HG02678 (cell line): ENCODE measurements at regions not wholly inside any gene's neighbourhood (a gene's known extent, or its start where the extent isn't known, plus 50 kb on each side); places are given as distances from the start of the nearest gene placed in this dataset.
"Not testable (repeated sequence)": the region's sequence is repeated elsewhere in the genome, so short reads cannot be mapped to it uniquely, and the experiment has no call there.

Experiments used
- ATAC-seq: cut with Tn5 transposase; IDR thresholded peaks from one replicate; pipeline ENCODE4 v1.9.1; 2021; ENCODE audit warnings: mild to moderate bottlenecking, moderate library complexity; ENCODE audit not compliant: unreplicated experiment

DNA sequence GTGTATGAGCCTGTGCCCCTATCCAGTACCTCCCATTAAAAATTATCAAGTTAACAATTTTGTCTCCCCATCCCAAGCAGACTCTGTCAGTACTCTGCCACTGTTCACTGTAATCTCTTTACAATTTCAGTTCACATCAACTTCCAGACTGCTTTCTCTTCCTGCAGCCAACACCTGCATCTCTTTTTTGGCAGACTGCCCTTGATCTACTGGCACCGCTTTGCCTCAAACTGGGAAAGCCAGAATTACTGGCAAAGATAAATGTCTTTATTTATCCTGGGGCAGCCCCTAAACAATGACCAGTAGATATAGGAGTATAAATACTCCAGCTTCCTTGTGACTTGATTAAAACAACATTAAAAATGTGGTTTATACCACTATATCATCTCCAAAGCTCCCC lies 494.1 kb downstream of the ZNF385D start:
- no peak for ATAC-seq

DNA sequence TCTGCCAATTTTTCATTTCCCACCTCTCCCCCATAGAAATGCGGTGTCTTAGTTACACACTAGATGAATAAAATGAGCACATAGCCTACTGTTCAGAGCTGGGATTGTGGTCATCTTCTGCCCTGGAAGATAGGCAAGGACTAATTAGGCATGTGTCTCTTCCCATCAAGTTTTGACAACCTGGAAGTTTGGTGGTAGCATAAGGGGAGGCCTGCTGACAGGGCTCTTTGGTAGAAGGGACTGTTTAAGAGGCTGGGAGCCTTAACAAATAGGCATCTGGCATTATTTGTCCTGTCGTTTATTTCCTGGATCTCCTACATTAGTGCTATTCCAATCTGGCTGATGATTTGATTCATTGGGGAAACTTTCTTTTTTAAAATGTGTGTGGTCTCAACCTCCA lies 512.3 kb downstream of the ZNF385D start:
- ATAC-seq = no peak

DNA sequence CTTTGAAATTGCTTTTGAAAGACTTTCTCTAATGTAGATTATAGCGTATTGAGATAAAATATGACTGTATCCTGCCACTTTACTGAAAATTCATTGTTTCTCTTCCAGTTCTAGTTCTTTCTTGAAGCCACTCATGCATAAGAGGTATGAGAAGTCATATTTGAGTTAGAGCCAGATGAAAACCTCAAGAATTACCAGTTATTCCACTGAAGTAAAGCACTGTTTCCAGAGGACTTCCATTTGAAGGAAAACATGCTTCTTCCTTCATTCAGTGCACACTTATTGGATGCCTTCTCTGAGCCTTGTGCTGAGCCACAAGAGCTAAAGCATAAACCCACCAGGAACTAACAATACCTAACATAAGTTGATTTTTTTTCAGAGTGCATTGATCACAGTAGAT lies 513.4 kb downstream of the ZNF385D start:
- no peak for ATAC-seq

DNA sequence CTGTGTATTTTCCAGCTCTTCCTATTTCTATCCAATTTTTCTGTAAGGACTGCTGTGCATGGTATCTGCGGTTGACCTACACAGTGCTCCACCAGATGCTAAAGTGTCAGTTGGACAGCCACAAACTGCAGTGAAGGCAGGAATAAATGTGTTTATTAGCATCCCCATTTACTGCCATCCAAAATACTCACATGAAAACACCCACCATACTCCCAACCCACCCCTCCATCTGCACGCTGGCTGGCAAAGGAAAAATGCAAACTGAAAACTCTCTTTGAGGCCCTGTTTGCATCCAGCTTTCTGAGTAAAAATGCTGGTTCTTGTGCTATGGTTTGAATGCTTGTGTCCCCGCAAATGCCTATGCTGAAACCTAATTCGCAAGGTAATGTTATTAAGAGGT lies 515.5 kb downstream of the ZNF385D start:
- ATAC-seq = no peak

DNA sequence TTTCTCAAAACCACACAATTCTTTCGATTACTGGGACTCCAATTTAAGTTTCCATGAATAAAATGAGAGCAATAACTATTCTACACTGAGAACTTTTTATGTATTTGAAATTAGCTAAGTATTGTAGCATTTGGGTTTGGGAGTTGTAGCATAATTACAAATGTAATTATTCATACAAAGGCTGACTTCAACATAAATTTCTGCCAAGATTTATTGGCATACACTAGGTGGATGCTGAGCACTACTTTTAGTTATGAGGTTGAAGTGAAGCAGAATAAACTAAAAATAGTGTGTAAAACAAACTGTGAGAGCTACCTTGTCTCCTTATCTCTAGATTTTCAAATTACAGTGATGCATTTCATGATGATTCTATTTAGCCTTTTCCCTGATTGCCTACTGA lies 516.1 kb downstream of the ZNF385D start:
- ATAC-seq = no peak

DNA sequence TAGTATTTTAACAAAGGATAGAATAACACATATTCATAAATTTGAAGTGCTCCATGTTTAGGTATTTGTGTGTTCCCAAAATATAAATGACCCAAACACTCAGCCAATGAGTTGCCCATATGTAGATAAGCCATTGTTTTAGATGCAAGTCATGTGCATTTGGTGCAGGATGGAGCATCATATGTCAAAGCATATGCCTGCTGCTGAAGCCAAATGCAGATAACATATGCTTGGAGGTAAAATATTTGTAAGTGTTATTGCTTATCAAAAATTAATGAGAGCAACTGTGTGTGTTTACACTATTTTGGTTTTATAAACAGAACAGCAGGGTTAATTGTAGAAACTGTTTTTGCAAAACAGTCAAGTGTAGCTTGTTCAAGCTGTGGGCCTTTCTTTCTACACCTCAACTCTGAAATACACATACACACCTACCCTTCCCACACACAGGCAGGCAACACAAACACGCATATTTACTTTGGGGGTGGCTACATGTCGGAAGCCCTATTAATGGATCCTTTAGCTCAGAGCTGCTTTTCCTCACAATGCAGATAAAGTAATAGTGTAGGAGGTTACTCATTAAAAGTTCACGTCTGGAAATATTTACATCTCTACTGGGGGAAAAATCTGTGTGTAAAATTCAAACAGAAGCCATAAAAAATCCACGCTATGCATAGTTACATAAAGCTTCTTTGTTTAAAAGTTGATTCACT lies 521.4 kb downstream of the ZNF385D start:
- no peak for ATAC-seq

DNA sequence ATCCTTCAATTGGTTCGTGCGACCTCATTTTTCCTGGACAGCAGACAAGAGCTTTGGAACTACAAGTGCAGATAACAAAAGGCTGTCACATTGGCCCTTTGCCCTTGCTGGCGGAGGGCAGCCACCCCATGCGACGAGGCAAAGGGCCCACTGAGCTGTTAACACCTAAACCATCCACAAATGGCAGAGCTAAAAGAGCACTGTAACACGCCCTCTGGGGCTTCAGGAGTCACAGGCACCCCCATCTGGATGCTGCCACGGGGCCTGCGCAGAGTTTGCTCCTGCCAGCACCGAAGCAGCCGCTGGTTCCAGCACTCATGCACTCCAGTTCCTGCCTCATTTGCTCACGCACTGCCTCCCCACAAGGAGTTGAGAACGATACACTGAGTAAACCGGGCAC lies 524.9 kb downstream of the ZNF385D start:
- no peak for ATAC-seq

DNA sequence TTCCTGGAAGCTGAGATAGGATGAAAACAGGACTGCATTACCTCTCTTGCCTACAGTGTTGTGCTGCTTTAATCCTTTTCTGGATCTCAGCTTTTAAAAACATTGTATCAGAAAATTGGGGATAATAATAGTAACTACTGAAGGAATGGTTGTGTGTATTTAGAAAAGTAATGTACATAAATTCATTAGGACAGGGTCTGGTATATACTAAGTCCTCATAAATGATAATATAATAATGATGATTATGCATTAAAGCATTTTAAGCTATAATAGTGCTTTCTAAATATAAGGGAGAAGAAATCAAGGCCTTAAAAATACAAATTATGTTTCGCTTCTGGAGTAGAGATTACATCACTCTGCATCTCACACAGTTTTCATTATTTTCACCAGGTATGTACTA lies 530.1 kb downstream of the ZNF385D start:
- no peak for ATAC-seq

DNA sequence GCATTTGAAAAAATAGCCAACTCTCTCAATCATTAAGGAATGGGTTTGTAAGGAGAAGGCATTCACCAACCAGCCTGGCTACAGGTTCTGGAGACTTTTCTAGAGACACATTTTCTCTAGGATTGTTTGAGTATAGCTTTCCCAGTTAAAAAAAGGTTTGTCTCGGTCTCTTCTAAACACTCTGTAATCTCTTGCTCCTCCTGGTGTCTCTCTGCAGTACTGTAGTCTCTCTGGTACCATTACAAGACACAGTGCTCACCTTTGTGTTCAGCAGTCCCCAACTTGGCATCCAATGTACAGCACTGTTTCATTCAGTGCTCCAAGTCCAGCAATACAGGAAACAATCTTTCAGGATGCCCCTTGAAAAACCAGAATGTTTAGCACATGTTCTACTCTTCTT lies 534.4 kb downstream of the ZNF385D start:
- no peak for ATAC-seq

DNA sequence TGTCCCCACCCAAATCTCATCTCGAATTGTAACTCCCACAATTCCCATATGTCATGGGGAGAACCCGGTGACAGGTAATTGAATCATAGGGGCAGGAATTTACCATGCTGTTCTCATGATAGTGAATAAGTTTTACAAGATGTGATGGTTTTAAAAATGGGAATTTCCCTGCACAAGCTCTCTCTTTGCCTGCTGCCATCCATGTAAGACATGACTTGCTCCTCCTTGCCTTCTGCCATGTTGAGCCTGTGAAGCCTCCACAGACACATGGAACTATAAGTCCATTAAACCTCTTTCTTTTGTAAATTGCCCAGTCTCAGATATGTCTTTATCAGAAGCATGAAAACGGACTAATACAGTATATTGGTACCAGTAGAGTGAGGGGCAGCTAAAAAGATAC lies 546.9 kb downstream of the ZNF385D start:
- ATAC-seq = not testable (repeated sequence)

DNA sequence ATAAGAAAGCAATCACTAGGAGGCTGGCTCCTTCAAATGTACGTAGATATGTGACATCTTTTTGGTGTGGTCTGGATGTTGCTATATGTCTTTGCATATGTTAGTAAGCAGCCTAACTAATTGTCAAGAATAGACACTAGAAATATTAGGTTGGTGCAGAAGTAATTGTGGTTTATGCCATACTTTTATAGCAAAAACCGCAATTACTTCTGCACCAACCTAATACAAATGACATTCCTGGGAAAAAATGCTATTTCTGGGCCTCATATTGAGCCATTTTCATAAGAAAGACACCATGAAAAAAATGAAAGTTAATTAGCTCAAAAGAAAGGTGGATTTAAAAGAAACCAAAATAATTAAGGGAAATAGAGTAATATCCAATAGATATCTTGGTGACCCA lies 555.8 kb downstream of the ZNF385D start:
- ATAC-seq = no peak

DNA sequence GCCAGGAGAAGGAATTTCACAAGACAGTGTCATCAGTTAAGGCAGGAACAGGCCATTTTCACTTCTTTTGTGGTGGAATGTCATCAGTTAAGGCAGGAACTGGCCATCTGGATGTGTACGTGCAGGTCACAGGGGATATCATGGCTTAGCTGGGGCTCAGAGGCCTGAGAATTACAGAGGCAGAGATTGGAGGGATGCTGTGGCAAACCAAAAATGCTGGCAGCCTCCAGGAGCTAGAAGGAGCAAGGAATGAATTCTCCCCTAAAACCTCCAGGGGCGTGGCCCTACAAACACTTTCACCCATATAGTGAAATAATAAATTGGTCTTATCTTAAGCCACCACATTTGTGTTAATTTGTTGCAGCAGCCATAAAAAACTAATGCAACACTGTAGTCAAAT lies 557.0 kb downstream of the ZNF385D start:
- not testable (repeated sequence) for ATAC-seq

DNA sequence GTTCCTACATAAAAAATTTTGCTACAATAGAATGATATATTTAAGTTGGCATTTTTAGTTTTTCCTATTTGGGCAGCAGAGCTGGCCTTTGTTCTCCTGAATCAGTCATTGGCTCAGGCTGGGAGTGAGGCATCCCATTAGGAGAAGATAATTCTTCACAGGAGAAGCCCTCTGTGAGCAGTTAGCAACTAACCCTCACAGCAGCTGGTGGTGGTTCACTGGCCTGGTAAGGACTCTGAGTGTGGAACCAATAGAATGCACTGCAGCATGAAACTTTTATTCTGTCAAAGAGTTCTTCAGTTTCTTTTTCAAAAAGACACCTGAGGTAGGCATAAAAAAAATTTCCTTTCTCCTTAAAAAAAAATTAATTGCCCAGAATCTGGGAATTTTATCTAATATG lies 562.6 kb downstream of the ZNF385D start:
- no peak for ATAC-seq

DNA sequence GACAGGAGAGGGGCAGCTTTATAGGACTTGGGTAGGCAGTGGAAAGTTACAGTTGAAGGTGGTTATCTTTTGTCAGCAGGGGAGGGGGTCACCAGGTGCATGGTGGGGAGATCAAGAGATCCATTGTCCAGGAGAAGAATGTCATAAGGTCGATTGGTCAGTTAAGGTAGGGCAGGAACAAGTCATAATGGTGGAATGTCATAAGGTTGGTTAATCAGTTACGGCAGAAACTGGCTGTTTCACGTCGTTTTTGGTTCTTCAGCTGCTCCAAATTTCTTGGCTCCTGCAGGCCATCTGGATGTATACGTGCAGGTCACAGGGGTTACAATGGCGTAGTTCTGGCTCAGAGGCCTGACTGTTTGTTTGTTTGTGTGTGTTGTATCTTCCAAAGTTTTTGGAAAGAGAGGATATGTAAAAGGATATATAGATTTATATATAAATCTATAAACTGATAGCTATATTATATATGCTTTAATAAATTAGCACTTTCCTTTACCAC lies 565.1 kb downstream of the ZNF385D start:
- ATAC-seq = no peak

DNA sequence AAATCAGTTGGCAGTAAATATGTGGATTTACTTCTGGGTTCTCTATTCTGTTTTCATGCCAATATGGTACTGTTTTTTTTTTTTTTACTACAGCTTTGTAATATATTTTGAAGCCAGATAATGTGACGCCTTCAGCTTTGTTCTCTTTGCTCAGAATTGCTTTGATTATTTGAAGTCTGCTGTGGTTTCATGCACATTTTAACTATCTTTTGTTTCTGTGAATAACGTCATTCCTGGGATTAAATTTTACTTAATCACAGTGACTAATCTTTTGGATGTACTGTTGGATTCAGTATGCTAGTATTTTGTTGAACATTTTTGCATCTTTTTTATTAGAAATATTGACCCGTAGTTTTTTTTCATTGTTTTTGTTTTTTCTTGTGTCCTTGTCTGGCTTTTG lies 576.5 kb downstream of the ZNF385D start:
- ATAC-seq = no peak

DNA sequence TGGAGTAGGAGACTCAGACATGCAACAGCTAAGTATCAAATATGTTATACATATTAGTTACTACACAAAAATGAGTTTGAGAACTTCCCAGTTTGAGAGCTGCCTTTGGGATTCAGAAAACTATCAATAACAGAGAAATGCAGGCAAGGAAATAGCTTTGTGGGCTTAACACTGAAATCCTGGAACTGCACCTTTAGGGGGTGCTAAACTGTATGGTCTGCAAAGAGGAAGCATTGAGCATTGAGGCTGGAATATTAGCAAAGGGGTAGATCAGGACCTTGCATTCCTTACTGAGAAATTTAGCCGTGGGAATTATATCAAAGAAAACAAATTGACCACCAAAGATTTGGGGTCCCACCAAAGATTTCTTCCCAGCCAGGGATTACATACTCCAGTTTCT lies 580.0 kb downstream of the ZNF385D start:
- ATAC-seq = no peak

DNA sequence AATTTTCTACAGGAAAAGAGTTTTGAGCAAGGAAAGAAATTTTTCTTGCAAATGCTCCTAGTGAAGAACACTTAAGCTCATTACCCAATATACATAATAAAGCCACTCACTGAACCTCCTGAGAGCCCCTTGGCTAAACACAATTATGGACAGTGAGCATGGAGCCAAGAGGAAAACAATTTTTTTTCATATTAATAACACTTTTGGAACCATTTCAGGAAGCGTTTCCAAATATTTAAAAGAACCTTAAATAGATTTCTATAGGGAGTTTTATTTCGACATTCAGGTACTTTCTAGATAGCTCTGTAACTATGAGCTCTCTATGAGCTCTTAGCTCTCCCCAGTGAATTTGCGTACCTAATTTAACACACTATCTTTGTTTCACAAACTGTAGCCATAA lies 581.1 kb downstream of the ZNF385D start:
- ATAC-seq = no peak

DNA sequence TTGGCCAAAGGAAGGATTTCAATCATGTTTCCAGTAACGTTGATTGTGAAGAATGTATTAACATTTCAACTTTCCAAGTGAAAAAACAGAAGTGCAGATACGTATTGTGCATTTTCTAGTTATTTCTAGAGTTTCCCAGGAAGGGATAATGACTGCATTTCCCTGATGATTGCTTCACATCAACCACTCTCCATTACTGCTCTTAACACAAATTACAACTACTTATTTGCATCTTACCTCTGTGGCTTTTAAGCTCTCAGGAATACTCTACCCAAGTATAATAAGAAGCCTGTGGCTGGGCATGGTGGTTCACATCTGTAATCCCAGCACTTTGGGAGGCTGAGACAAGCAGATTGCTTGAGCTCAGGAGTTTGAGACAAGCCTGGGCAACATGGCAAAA lies 582.5 kb downstream of the ZNF385D start:
- ATAC-seq = no peak

DNA sequence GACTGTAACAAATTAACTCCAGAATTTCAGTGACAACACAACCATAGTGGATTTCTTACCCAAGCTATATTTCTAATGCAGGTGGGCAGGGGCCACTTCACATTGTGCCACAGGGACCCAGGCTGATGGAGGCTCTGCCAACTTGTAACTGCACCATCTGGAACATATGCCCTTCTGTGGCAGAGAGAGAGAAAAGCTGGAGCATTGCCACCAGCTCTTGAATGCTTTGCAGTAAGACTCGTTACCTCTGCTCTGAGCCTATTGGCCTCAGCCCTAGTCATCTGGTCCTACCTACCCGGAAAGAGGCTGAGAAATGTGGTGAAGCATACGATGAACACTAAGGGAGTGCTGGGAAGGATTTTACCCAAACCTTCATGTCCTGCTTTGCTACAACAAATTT lies 587.1 kb downstream of the ZNF385D start:
- ATAC-seq = no peak

DNA sequence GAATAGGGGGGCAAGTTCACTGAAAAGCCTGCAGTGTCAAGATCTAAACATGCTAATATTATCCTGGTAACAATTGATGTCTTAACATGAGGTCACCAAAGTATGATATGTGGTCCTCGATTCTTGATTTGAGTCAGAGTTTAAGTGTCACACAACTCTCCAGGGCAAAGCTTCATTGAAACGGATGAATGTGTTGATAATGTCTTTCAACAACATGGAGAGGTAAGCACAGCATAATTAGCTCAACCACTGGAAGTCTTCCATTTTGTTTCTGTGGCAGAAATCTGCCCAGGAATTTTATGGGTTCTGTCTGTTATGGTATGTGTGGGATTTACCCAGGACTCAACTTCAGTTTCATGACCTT lies 591.5 kb downstream of the ZNF385D start:
- ATAC-seq = no peak

DNA sequence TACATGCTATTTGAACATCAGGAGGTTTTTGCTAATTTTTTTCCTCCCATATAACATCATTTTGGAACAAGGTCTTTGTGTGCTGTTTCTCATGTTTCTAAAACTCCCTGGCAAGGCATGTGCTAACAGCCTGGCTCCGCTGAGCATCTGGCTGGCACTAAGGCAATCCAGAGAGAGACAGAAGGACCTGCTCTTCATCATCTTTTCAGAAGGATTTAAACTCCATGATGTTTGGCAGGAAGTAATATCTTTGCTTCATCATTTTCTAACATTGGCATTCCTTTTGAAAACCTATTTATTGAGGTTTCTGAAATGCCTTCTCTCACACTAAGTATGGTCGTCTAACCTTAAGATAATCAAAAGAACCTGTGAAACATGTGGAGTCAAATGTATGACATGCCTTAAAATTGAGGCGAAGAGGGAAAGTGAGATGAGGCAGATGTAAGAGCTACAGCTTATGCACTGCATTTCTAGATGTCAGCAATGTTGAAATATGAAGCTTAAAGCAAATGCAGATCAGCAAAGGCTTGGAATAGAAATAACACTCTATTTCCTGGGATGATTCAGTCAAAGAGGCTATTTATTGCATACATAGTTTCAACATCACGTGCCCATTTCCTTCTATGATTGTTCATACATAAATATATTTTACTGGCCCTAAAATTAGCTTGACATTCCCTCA lies 592.0 kb downstream of the ZNF385D start:
- no peak for ATAC-seq

DNA sequence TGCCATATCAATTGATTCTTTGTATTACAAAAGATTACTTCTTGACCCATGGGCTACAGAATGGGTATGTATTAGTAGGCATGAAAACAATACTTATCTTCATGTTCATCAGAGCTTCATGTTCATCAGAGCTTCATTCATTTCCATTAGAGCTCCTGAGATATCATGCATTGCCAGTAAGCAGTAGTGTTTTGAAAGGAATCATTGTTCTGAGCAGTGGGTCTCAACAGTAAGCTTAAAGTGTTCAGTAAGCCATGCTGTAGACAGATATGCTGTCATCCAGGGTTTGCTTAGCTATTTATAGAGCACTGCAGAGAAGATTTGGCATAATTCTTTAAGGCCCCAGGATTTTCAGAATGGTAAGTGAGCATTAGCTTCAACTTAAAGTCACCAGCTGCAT lies 596.1 kb downstream of the ZNF385D start:
- ATAC-seq = no peak

DNA sequence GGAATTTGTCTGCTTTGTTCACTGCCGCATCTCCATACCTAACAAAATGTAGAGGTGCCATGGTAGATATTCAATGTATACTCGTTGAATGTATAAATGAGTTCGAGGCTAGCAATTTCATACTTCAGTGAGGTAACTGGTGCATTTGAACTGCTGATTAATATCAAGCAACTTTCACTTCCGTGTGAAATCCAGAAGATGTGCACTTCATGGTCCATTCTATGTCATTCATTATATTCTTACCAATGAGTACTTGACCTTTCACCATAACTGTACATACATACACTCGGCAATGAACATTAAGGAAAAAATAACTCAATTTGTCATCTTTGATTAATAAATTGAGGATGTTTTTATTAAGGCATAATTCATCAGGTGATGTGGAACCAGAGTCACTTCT lies 598.5 kb downstream of the ZNF385D start:
- ATAC-seq = no peak
